NCI-H1436 (cell line): ENCODE measurements at regions not wholly inside any gene's neighbourhood (a gene's known extent, or its start where the extent isn't known, plus 50 kb on each side); places are given as distances from the start of the nearest gene placed in this dataset.

Experiments used
- DNase-seq: peaks from one replicate; lab custom pipeline; 2025; lab: John Stamatoyannopoulos, UW

GRCh38 chr3:46113608-46114007 lies 86.3 kb upstream of the XCR1 start:
- no peak for DNase-seq

GRCh38 chr3:46112984-46113383 lies 85.7 kb upstream of the XCR1 start:
- no peak for DNase-seq

- DNase-seq: no peak
These were observed 85.0 kb upstream of the XCR1 start for GRCh38 chr3:46112296-46112695.

GRCh38 chr3:46110701-46111493 lies 83.6 kb upstream of the XCR1 start:
- DNase-seq: no peak

GRCh38 chr3:46107682-46108081 lies 80.4 kb upstream of the XCR1 start:
- no peak for DNase-seq

- no peak for DNase-seq
These were observed 78.1 kb upstream of the XCR1 start for GRCh38 chr3:46105306-46105919.

- no peak for DNase-seq
These were observed 77.4 kb upstream of the XCR1 start for GRCh38 chr3:46104706-46105105.

- no peak for DNase-seq
These were observed 75.5 kb upstream of the XCR1 start for GRCh38 chr3:46102780-46103130.

GRCh38 chr3:46102059-46102779 lies 74.9 kb upstream of the XCR1 start:
- DNase-seq: no peak

- DNase-seq: no peak
These were observed 73.5 kb upstream of the XCR1 start for GRCh38 chr3:46100812-46101211.

GRCh38 chr3:46098319-46098761 lies 71.1 kb upstream of the XCR1 start:
- no peak for DNase-seq

- no peak for DNase-seq
These were observed 70.5 kb upstream of the XCR1 start for GRCh38 chr3:46097691-46098241.

GRCh38 chr3:46096781-46097180 lies 69.5 kb upstream of the XCR1 start:
- no peak for DNase-seq

GRCh38 chr3:46096336-46096735 lies 69.1 kb upstream of the XCR1 start:
- DNase-seq: no peak

- DNase-seq: no peak
These were observed 68.0 kb upstream of the XCR1 start for GRCh38 chr3:46095307-46095706.

GRCh38 chr3:46094506-46094905 lies 67.2 kb upstream of the XCR1 start:
- no peak for DNase-seq

- DNase-seq: no peak
These were observed 66.7 kb upstream of the XCR1 start for GRCh38 chr3:46093966-46094365.

GRCh38 chr3:46093327-46093942 lies 66.2 kb upstream of the XCR1 start:
- no peak for DNase-seq

- no peak for DNase-seq
These were observed 65.4 kb upstream of the XCR1 start for GRCh38 chr3:46092702-46093080.

- DNase-seq: no peak
These were observed 64.7 kb upstream of the XCR1 start for GRCh38 chr3:46091741-46092701.

GRCh38 chr3:46091046-46091445 lies 63.8 kb upstream of the XCR1 start:
- no peak for DNase-seq
